HG03280 (cell line): ENCODE measurements at regions not wholly inside any gene's neighbourhood (a gene's known extent, or its start where the extent isn't known, plus 50 kb on each side); places are given as distances from the start of the nearest gene placed in this dataset.

Experiments
- ATAC-seq: cut with Tn5 transposase; IDR thresholded peaks from one replicate; pipeline ENCODE4 v1.9.1; 2021; ENCODE audit warnings: mild to moderate bottlenecking, moderate library complexity; ENCODE audit not compliant: unreplicated experiment

GRCh38 chr2:5751873-5752482 lies 59.8 kb downstream of the SOX11 start:
- no peak for ATAC-seq

GRCh38 chr2:5756272-5756671 lies 64.1 kb downstream of the SOX11 start:
- no peak for ATAC-seq

DNA sequence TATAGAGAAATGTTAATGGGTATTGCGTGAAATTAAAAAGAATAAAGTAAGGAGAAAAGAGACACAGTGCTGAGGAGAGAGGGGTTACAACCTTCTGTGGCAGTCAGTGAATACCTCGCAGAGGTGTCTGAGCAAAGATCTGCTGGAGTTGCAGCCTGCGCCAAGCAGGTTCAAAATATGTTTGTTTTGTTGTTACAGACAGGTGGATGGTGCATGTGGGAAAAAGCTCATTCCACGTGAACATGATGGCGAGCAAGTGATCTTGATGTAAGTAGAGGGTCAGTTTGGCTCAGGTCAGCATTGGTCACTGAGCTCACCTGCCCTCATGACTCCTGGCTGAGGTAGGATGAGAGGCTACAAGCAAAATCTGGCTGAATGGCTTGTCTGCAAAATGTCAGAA lies 66.2 kb downstream of the SOX11 start:
- ATAC-seq, result no peak

GRCh38 chr2:5759949-5760348 lies 67.8 kb downstream of the SOX11 start:
- ATAC-seq, result no peak

- no peak for ATAC-seq
Measured at GRCh38 chr2:5763531-5763930, 71.3 kb downstream of the SOX11 start.

GRCh38 chr2:5764041-5764440 lies 71.9 kb downstream of the SOX11 start:
- ATAC-seq, result no peak

GRCh38 chr2:5766056-5766455 lies 73.9 kb downstream of the SOX11 start:
- no peak for ATAC-seq

DNA sequence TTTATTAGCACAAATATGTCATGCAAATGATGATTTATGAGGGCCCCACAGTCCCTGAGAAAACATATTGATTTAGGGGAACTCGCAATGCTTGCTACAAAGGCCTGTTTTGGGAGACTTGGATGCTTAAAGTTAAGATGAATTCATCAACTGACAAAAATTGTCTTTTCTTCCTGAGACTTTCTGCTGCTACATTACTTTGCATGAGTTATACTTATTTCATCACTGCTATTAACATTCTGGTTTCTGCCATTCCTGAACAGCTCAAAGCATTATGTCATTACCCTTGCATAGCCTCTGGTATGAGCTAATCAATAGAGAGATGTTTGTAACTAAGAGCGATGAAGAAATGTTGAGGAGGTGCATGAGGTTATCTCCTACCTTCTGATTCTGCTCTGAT lies 74.4 kb downstream of the SOX11 start:
- ATAC-seq, result no peak

GRCh38 chr2:5777131-5777535 lies 84.9 kb downstream of the SOX11 start:
- ATAC-seq, result no peak

GRCh38 chr2:5781679-5782078 lies 89.5 kb downstream of the SOX11 start:
- no peak for ATAC-seq

DNA sequence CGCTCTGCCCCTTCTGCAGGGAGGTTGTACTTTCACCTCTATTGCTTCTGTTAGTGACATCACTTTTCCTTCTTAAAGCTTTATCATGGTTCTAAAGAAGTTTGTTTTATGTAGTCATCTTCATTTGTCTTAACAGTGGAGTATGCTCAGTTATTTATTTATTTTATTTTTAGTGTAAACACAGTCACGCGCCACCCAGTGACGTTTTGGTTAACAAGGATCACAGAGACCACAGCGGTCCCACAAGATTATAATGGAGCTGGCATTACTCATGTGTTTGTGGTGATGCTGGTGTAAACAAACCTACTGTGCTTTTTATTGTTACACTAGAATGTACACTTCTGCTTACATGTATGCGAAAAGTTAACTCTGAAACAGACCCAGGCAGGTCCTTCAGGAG lies 89.9 kb downstream of the SOX11 start:
- no peak for ATAC-seq

DNA sequence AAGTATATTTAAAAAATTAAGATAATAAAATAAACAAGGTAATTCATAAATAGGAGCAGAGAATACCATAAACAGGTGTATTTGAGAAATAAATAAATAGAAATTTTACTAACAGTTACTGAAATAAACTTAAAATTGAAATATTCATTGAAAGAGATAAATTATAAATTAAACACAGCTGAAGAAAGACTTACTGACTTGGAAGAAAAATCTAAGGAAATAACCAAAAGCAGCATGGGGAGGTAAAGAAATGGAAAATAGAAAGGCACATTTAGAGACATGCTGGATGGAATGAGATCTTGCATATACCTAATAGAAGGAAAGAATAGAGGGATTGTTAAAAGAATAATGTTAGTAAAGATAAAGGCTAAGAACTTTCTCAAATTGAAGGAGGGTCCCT lies 96.3 kb downstream of the SOX11 start:
- no peak for ATAC-seq

- ATAC-seq, result no peak
Measured at GRCh38 chr2:5791371-5791770, 99.2 kb downstream of the SOX11 start.

DNA sequence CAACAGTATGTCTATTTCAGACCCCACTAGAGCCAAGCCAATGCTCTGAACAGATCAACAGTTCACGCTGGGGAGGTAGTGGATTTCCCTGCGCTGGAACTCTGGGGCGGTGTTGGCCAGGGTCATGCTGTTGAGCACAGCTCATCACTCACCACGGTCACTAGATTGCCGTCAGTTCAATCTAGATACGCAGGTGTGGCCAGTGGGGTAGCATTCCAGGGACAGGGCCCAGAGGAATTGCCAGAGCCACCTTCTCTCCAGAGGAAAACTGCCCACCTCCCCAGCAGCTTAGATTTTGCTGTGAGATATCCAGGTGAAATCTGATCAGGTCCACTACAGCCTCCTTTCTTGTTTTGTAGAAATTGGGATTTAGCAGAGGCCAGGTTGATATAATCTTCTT lies 101.8 kb downstream of the SOX11 start:
- no peak for ATAC-seq

DNA sequence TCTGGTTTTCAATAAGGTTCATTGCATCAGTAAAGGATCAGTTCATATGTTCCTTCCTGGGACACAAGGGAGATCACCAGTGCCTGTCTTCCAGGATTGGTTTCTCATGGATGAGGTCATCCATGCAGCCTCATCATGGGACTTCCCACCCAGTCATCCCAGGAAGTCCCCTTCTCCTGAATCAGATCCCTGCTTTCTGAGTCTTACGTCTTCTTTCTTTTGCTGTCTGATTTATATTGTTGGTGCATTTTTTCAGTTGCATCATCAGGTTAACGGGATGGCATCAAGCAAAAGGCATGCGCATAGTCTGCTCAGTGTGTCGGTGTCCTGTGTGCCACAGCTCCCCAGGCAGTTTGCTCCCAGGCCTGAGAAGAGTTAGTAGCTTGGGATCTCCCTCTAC lies 105.9 kb downstream of the SOX11 start:
- ATAC-seq, result no peak

- ATAC-seq, result no peak
Measured at GRCh38 chr2:5799348-5799747, 107.2 kb downstream of the SOX11 start.

DNA sequence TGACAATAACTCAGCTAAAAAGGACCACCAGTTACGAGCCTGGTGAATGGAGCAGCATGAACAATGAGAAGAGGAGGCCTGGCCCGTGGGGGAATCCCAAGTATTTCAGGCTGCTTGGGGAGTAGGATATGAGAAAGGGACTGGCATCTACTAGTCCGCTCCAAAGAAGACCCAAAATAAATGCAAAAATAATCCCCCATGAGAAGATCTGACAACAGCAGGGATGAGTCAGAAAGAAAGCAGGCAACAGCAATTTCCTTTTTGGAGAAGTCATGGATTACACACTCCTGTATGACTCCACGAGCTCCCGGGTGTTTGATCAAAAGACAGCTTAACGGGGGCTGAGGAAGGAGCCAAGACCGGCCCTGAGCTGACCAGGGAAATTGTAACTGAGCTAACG lies 111.4 kb downstream of the SOX11 start:
- no peak for ATAC-seq

DNA sequence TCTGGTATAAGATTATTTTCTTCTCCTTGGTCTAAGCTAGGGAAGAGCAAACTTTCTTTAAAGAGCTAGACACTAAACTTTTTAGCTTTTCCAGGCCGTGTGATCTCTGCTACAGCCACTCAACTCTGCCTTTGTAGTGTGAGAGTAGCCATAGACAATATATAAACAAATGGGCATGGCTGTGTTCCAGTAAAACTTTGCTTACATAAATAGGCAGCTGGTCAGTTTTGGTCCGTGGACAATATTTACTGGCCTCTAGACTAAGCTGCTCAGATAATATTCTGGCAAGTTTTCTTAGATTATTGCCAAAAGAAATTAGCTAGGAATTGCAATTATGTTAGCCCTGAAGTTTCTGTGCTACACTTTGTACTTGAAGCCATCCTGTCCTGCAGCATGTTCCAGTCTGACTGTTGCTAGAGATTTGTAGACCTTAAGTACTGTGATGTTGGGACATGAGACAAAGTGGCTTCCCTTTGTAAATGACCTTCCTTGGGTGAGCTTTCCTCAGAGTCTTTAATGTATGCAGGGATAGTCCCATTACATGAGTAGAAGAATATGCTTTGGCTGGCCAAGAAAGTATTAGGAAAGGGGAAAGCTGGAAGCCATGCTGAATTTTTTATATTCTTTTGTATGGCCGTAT lies 126.9 kb downstream of the SOX11 start:
- no peak for ATAC-seq

GRCh38 chr2:5824126-5824525 lies 131.9 kb downstream of the SOX11 start:
- ATAC-seq, result no peak

- no peak for ATAC-seq
Measured at GRCh38 chr2:5825686-5826085, 133.5 kb downstream of the SOX11 start.

DNA sequence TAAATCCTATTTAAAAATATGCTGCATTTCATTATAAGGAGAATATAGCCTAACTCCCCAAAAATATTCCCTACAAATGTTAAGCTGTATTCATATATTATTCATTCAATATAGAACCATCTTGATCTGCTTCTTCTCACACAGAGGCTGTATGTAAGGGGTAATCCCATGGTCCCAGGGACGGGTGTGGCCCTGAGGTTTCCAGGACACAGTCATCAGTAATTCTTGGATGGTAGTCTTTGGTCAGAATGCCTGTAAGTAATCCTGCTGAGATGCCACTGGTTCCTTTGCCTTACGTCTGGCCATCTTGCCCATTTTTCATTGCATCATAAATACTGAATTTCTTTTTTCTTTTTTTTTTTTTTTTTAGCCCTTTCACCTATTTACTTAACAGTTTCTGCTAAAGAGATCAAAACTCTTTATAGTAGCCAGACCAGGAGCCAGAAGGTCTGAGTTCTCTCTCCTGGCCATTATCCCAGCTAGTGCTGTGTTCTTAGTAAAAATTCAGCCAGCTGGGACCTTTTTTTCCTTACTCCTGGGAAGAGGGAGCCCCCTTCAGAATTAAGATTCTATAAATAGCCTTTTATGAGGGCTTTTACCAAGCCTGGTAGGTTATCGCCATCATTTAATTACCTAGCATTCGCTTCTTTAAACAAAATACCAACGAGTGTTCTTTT lies 134.9 kb downstream of the SOX11 start:
- no peak for ATAC-seq

GRCh38 chr2:5834501-5834900 lies 142.3 kb downstream of the SOX11 start:
- ATAC-seq, result no peak

GRCh38 chr2:5839550-5839949 lies 147.4 kb downstream of the SOX11 start:
- no peak for ATAC-seq
